Renal pelvis (tissue), 1 donor: ENCODE measurements at regions not wholly inside any gene's neighbourhood (a gene's known extent, or its start where the extent isn't known, plus 50 kb on each side); places are given as distances from the start of the nearest gene placed in this dataset.

ENCODE experiments used
- DNase-seq: peaks from one replicate; pipeline ENCODE4 v3.0.0-alpha.2; 2013

DNA sequence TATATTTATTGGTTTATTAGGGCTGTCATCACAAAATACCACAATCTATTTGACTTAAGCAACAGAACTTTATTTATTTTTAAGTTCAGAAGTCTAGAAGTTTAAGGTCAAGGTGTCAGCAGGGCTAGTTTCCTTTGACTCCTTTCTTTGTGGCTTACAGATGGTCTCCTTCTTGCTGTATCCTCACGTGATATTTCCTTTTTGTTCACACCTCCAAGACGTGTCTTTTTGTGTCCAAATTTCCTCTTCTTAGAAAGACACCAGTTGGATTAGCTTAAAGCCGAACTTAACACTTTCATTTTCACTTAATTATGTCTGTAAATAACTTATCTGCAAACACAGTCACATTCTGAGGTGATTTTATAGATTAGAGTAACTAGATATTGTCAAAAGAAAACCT lies 631.4 kb upstream of the POT1 start:
- DNase-seq = no peak

- DNase-seq = no peak
Observed at GRCh38 chr7:125559921-125560320, 630.3 kb upstream of the POT1 start.

DNA sequence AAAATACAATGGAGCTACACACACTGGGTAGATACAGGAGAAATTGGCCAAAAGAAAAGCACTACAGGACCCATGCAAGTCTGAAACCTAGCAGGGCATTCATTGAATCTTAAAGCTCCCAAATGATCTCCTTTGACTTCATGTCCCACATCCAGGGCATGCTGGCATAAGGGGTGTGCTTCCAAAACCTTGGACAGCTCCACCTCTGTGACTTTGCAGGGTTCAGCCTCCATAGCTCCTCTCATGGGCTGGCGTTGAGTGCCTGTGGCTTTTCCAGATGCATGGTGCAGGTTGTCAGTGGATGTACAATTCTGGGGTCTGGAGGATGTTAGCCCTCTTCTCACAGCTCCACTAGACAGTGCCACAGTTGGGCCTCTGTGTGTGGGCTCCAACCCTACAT lies 626.3 kb upstream of the POT1 start:
- no peak for DNase-seq

DNA sequence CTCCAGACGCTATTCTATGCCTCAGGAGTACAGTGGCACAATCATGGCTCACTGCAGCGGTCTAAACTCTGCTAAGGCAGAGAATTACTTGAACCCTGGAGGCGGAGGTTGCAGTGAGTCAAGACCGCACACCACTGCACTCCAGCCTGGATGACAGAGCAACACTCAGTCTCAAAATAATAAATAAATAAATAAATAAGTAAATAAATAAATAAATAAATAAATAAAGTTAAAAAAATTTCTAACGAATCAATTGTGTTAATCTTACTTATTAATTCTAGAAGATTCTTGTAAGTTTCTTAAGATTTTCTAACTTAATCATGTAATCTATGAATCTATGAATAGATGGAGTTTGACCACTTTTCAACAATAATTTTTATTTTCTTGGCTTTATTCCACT lies 621.4 kb upstream of the POT1 start:
- DNase-seq = no peak

GRCh38 chr7:125547505-125547904 lies 617.9 kb upstream of the POT1 start:
- DNase-seq = no peak

- DNase-seq = no peak
Observed at GRCh38 chr7:125530553-125530952, 600.9 kb upstream of the POT1 start.

GRCh38 chr7:125529249-125529648 lies 599.6 kb upstream of the POT1 start:
- DNase-seq = no peak

GRCh38 chr7:125526958-125527357 lies 597.3 kb upstream of the POT1 start:
- no peak for DNase-seq

- no peak for DNase-seq
Observed at GRCh38 chr7:125526092-125526491, 596.5 kb upstream of the POT1 start.

DNA sequence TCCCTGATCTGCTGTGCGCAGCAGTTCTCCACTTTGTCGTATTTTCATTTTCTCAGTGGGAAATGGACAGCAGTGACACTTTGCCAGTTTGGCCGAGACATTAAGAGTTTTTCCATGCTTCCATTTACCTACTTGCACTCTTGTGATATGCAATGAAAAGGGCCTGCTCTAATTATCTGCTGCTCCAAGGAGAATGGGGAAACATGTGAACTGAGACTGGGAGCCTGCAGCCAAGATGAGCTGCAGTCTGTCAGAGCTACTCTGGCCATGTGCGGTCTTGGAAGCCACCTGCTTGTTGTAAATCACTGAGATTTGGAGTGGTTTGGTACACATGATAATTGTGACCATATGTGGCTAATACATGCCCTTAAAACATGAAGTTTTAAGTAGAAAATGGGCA lies 586.6 kb upstream of the POT1 start:
- DNase-seq = no peak

- DNase-seq = no peak
Observed at GRCh38 chr7:125512373-125512772, 582.7 kb upstream of the POT1 start.

GRCh38 chr7:125511310-125511709 lies 581.7 kb upstream of the POT1 start:
- DNase-seq = no peak

- no peak for DNase-seq
Observed at GRCh38 chr7:125506331-125506730, 576.7 kb upstream of the POT1 start.

- no peak for DNase-seq
Observed at GRCh38 chr7:125504848-125505247, 575.2 kb upstream of the POT1 start.

- no peak for DNase-seq
Observed at GRCh38 chr7:125495997-125496396, 566.4 kb upstream of the POT1 start.

GRCh38 chr7:125492521-125492920 lies 562.9 kb upstream of the POT1 start:
- DNase-seq = no peak

- no peak for DNase-seq
Observed at GRCh38 chr7:125491137-125491536, 561.5 kb upstream of the POT1 start.

DNA sequence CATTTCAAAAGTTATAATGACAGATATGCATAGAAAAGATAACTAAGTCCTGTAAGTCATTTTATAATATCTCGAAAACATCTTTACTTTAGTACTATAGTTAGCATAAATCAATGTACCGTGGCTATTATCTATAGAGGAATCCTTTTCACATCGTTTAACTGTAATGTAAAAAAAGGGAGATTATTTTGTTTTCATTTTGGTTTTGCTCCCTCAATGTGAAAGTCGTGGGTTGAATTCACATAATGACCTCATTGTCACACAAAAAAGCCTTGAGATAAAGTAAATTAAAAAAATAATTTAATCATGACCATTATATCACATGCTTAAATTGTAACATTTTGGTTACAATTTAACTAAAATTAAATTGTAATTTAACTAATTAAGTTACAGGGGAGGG lies 560.5 kb upstream of the POT1 start:
- DNase-seq = no peak

DNA sequence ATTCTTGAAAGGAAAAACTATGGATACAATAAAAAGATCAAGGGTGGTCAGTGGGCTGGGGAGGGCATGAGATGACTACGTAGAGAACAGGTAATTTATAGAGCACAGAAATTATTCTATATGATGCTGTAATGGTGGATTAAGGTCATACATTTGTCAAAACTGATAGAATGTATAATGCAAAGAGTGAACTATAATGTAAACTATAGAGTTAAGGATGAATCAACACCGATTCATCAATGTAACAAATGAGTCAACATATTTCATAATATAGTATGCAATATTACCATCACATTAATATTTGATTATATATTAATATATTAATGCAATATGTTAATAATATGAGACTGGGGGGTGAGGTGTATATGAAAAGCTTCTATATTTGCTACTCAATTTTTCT lies 555.6 kb upstream of the POT1 start:
- no peak for DNase-seq

DNA sequence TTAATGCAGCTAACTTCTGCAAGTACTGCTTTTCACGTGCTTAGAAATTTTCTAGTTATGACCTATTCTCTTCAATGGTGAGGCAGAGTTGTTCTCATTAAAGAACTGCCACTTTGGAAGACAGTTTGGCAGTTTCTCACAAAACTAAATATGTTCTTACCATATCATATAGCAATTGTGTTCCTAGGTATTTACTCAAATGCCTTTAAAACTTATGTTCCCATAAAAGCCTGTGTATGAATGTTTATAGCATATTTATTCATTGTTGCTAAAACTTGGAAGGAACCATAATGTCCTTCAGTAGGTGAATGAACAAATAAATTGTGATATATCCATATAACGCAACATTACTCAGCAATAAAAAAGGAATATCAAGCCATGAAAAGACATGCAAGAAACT lies 555.1 kb upstream of the POT1 start:
- no peak for DNase-seq

GRCh38 chr7:125481323-125481722 lies 551.7 kb upstream of the POT1 start:
- DNase-seq = no peak

DNA sequence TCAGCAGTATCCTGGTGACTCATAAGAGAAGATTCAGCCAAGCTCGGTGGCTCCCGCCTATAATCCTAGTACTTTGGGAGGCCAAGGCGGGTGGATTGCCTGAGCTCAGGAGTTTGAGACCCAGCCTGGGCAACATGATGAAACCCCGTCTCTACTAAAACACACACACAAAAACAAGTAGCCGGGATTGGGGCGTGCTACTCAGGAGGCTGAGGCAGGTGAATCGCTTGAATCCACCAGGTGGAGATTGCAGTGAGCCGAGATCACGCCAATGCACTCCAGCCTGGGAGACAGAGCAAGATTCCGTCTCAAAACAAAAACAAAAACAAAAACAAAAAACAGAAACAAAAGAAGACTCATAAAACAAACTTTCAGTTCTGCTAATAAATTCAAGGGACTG lies 551.1 kb upstream of the POT1 start:
- DNase-seq = no peak

DNA sequence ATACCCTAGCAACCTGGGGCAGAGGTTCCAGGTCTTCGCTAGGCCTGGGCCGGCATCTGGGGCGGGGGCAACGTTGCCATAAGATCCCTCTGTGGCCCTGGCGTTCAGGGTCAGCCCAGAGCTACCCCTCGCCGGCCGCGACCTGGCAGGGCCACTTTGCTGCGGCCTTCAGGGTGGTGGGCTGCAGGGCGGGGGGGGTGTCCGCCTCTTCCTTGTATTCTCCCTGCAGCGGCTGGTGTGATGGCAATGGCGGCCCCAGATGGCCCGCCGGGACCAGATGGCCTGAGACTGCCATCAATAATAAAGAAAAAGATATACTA lies 539.2 kb upstream of the POT1 start:
- DNase-seq = no peak

DNA sequence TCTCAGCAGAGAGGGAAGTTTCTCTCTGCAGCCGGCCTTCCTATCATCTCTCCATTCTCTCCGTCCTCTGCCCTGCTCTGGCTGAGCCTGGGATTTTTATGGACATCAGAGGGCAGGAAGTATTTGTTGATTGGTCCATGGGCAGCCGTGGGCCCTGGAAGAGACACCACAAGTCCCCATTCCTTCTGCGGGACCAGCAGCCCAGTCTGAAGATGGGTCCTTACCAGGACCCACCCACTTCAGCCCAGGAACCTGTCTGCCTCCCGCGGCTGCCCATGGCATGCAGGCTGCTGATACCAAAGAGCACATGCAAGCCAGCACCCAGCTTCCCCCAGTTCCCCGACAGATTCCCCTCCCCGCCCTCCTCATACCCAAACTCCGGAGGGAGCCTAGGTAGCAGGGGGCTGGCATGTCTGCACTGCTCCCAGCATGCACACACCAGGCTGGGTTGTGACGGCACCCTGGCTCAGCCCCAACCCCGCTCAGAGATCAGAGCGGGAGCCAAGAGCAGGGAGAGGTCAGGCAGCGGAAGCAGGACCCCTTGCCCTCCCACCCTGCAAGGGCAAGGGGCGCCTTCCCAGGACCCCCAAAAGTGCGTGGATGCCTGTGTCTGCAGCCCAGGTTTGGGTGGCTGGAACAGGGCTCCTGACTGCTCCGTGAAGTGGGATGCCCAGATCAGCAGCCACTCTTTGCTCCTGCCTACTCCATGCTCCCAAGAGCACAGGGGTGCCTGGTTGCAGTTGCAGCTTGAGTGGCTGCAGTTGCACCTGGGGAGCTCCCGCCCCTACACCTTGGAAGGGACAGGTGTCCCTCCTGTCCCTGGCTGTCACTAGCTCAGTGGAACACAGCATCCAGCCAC lies 538.6 kb upstream of the POT1 start:
- no peak for DNase-seq

GRCh38 chr7:125465527-125465926 lies 535.9 kb upstream of the POT1 start:
- no peak for DNase-seq
